HS-27A (cell line): ENCODE measurements at regions not wholly inside any gene's neighbourhood (a gene's known extent, or its start where the extent isn't known, plus 50 kb on each side); places are given as distances from the start of the nearest gene placed in this dataset.
"Not testable (repeated sequence)": the region's sequence is repeated elsewhere in the genome, so short reads cannot be mapped to it uniquely, and the experiment has no call there.

Source experiments
- DNase-seq: peaks from one replicate; pipeline ENCODE4 v3.0.0-alpha.2; 2012; ENCODE audit warnings: low read depth, missing footprints

DNA sequence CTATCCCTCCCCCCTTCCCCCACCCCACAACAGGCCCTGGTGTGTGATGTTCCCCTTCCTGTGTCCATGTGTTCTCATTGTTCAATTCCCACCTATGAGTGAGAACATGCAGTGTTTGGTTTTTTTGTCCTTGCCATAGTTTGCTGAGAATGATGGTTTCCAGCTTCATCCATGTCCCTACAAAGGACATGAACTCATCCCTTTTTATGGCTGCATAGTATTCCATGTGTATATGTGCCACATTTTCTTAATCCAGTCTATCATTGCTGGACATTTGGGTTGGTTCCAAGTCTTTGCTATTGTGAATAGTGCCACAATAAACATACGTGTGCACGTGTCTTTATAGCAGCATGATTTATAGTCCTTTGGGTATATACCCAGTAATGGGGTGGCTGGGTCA is 52.3 kb upstream of the MAN1A2 start:
- DNase-seq: not testable (repeated sequence)

DNA sequence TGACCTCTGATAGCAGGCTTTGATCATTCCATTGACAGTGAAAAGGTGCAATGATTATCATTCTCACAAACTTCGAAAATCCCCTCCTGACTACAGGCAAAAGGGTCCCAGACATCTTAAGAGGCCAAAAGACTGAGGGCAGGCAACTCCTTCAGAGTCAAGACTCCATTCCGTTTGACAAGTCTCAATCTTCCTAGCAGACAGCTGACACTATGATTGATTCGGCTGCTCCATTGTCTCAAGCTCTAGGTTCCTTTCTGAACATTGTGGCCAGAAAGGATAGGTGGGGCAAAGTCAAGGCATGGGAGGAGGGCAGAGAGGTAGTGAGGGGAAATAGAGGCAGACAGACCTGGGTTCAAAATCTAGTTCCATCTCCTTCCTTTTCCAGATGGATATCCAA is 53.7 kb upstream of the MAN1A2 start:
- no peak for DNase-seq

DNA sequence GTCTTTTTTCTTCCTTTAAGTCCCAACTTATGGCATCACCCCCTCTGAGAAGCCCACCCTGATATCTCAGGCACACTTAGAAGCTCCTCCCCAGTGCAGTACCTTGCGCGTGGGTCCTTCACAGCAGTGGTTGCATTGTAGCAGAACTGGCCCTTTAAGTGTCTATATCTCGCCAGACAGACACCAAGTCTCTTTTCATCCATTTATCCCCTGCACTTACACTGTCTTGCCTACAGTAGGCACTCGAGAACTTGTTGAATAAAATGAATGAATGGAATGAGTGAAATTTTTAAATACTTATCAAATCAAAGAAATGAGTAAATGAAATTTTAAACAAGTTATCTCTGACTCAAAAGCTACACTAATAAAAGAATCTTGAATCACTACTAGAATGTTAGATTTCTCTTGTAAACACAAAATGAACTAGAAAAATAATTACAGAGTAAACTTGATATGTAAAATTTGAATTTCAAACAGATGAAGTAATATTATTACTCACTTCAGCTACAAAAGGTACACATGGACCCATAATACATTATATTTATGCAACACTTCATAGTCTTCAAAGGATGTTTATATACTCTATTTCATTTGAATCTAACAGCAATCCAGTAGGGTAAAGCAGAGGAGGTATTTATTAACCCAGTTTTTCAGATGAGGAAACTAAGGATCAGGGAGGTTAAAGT is 54.7 kb upstream of the MAN1A2 start:
- peak; percentile 7 for DNase-seq

DNA sequence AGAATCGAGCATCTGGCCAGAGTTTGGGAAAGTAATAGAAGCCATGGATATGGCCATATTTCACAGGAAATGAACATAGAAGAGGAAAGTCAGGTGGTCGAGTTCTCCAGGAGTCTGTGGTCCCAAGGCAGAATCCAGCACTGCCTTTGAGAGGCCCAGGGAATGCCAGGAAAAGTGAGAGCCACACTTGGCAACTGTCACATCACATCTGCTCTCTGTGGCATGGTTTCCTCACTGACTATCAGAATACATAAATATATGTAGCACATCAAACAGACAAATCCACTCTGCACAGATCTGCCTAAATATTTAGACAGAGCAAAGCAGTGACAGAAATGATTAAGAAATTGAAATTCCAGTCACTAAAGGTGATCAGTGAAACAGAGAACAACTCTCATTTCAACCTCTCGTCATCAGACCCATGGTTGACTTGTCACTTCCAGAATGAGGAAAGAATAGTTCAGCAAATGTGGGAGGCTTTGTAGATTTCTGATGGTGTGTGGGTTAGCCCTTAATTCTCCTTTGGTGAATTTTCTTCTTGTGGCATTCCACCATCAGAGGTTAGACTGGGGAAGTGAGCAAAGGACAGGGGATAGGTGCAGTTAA is 58.8 kb upstream of the MAN1A2 start:
- DNase-seq: no peak

DNA sequence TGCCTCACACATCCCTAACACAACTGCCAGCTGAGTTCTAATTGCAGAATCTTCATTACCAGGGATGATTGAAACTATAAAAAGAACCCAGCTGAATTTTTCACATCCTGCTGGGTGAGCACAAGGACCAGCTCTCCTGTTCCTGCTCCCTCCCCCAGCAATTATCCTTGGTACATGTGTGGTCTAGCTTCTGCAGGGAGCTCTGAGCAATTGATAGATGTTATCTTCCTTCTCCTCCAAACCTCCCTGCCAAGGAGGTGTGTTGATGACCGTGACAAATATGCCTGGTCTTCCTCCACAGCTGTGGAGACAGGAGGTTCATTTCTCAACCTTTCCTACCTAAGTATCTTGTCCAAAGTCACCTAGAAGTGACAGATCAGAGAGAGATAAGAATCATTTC is 65.3 kb upstream of the MAN1A2 start:
- DNase-seq: no peak

DNA sequence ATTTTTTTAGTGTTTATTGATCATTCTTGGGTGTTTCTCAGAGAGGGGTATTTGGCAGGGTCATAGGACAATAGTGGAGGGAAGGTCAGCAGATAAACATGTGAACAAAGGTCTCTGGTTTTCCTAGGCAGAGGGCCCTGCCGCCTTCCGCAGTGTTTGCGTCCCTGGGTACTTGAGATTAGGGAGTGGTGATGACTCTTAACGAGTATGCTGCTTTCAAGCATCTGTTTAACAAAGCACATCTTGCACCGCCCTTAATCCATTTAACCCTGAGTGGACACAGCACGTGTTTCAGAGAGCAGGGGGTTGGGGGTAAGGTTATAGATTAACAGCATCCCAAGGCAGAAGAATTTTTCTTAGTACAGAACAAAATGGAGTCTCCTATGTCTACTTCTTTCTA is 67.1 kb upstream of the MAN1A2 start:
- DNase-seq: not testable (repeated sequence)

DNA sequence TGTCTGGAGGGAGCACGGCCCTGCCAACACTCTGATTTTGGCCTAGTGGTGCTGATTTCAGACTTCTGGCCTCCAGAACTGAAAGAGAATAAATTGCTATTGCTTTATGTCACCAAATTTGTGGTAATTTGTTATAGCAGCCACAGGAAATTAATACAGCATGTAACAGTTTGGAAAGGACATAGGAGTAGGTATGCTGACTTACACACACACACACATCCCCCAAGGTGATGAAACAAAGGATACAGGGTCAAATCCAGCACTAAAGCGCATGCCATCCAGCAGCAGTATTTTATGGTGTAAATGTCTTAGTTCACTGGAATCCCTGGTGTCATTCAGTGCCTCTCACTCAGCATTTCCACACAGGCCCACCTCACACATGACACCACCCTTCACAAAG is 72.2 kb upstream of the MAN1A2 start:
- no peak for DNase-seq

DNA sequence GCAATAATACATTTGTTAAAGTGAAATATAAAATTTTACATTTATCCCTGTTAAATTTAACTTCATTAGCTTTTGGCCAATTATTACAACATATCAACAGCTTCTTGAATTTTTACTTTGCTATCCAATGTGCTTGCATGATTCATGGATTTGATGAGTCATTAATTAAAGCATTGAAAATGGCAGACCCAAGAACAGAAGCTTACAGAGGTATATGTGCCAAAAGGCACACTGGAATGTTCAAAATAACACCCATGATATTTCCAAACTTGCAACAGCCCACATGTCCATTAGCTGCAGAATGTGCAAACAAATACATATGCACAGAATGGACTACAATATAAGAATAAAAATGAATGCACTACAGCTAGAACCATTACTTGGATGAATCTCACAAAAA is 76.4 kb upstream of the MAN1A2 start:
- DNase-seq: no peak

DNA sequence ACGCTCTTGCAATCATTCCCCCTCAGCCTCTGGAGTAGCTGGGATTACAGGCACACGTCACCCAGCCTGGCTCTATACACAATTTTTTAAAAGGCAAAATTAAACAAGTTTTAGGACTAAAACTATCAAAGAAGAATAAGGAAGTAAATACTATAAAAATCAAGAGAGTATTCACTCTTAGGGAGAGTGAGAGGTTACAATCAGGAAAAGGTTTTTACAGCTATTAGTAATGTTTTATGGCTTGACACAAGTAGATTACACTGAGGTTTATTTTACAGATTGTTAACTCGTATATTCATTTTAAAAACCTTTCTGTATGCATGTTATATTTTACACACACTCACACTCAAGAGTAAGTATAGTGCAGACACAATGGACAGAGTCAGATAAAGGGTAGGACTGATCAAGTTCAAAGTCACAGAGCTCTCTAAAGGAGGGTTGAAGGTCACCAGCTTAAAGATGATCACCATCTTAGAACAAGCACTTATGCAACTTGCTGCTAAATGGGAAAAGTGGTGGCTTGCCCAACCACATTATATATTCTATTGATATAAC is 77.9 kb upstream of the MAN1A2 start:
- DNase-seq: no peak

DNA sequence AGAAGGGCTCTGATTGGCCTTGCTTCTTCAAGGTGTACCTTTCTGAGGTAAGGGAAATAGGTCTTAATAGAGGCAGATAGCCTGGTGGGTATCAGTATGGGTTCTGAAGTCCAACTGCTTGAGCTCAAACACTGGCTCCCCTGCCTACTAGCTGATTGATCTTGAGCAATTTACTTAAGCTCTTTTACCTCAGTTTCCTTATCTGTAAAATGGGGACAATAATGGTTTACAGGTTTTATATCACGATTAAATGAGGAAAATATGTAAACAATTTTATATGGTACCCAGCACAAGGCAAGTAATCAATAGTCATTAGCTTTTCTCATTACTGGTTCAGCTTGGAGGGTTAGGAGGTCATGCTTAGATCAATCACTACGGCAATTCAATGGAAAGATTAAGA is 75.8 kb upstream of the VTCN1 start:
- DNase-seq: no peak

DNA sequence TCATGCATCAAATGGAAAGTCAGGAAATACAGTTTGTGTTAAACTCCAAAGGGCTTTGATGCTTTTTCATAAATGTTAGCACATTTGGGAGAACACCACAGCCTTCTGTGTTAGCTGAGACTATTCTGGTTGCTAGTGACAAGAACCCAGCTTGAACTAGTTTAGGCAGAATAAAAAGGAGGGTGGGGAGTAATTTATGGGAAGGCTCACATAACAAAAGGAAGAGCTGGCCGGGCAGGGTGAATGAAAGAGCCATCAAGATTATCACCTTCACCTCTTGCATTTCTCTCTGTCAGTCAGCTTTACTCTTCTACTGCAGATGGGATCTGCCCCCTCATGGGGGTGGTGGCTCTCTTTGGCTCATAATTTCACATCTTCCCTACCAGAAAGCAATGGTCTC is 75.4 kb upstream of the VTCN1 start:
- DNase-seq: no peak

DNA sequence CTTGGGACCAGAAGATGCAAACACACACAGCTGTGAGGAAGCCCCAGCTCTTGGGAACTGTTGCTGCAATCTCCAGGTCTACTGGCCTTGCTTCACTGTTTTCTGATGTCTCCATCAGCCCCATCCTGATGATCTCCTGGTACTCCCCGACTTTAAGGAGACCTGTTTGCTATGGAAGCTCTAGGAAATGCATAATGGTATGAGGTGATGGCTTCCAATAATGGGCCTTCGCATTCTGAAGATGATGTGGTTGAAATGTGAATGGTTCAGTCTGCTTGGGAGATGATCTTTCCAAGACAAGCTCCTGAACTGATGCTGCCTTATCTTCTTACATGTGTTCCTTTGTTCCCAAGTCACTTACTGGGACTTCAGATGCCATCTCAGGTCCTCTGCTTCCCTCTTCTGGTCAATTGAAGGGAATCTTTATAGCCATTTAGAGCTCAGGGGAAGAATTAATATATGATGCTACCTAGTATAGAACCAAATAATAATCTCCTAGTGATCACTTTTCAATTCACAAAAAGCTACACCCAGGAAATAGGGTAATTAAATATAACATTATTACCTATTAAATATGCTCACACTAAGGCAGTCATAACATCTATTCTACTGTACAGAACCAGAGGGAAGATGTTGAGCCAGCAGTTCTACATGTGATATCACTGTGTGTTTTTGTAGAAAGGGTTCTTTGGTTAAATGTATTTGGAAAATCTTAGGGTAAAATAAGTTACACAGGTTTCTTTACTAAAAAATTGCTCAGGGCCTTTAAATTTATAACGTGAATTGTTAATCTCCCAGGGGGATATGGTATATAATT is 73.9 kb upstream of the VTCN1 start:
- DNase-seq: peak; percentile 45

DNA sequence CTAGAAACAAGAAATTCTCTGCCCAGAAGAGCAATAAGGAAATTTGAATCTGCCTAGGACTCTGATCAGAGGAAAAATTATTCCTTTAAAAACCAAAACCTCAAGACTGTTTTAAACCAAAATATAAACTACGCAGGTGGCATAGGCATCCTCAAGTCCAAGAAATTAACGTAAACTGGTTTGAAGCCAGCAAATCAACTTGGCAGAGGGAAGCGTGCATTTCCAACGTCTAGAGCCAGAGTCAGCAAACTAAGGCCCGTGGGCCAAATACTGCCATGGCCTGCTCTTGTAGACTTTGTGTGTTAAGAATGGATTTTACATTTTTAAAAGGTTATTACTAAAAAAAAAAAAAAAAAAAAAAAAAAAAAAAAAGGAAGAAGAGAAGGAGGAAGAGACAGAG is 67.8 kb upstream of the VTCN1 start:
- DNase-seq: no peak

DNA sequence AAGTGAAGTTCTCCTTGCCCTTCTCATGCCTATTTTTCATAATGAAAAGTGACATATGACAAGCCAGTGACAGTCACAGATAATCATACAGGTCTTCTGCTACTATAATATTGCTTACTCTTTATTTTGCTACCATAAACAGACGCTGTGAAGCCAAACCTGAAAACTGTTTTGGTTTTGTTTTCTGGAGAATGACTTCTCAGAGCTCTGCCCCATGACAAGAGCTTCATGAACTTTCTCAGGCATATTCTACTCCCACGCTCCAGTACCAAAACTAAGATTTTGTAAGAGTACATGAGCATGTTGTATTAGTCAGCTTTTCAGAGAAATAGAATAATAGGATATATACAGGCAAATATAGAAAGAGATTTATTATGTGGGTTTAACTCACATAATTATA is 64.3 kb upstream of the VTCN1 start:
- DNase-seq: no peak

DNA sequence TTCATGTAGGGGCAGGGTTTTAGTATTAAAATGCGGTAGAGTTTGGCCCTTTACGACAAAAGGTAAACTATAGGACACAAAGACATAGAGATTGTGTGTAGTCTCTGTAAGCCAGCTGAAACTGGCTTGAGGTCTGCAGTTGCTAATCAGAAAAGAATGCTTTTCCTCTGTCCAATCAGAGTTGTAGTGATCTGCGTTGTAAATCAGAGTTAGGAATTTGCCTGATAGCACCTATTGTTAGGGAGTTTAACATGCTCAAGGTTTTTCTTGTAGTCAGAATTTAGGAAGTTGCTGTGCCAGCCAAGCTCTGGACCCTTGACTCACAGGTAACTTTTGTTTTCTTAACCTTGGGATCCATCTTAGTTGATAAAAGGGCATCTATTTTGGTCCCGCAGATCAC is 61.2 kb upstream of the VTCN1 start:
- DNase-seq: no peak

DNA sequence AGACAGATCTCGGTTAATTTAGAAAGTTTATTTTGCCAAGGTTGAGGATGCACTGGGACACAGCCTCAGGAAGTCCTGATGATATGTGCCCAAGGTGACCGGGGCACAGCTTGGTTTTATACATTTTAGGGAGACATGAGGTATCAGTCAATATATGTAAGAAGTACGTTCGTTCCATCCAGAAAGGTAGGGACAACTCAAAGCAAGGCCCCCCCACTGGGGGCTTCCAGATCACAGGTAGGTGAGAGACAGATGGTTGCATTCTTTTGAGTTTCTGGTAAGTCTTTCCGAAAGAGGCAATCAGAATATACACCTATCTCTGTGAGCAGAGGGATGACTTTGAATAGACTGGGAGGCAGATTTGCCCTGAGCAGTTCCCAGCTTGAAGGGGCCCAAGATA is 60.4 kb upstream of the VTCN1 start:
- DNase-seq: no peak

DNA sequence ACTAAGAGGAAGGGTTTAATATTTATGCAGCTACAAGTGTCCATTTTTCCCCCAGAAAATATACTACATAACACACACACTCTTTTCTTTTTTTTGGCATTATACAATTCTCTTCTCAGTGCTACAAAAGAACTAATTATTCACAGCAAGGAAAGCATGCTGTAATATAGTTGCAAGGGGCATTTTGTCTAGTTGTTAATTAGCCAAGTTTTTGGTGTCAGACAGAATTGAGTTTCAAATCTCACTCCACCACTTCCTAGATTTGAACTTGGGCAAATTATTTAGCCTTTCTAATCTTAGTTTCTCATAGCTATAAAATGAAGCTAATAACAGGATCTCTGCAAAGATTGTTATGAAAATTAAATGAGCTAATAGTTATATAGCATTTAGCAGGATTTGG is 60.0 kb upstream of the VTCN1 start:
- no peak for DNase-seq

DNA sequence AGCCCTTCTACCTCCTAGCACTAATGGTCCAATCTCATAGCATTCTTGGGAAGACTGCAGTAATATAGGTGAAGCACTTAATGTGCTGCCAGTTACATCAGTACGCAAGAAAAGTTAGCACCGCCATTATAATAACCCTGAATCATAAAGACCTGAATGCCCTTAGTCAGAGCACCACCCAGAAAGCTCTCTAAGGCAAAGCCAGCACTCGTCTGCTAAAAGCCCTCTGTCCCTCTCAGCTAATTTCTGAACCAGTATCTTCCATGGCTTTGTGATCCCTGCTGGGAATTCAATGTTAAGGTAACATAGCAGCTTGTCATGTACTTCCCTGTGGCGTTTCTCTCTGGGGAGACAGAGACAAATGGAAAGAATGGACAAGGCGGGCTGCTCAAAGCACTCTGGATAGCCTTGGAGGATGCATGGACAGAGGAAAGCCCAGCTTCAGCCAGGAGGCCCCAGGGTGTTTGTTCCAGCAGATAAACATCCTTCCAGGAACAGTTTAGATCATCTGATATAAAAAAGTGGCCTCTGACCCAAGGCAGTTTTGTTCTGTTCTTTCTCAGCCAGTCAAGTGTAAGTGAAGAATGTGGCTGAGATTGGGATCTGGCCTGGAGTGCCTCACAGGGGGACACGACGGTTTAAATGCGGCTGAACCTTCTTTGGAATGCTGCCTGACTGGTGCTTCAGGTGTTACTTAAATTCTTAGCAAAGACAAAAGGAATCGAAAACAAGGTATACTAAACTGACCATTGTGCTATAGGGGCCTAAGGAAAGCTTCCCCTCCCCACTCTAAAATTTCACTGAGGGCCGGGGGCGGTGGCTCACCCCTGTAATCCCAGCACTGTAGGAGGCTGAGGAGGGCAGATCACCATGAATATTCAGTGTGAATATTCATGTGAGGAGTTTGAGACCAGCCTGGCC is 58.1 kb upstream of the VTCN1 start:
- DNase-seq: no peak

DNA sequence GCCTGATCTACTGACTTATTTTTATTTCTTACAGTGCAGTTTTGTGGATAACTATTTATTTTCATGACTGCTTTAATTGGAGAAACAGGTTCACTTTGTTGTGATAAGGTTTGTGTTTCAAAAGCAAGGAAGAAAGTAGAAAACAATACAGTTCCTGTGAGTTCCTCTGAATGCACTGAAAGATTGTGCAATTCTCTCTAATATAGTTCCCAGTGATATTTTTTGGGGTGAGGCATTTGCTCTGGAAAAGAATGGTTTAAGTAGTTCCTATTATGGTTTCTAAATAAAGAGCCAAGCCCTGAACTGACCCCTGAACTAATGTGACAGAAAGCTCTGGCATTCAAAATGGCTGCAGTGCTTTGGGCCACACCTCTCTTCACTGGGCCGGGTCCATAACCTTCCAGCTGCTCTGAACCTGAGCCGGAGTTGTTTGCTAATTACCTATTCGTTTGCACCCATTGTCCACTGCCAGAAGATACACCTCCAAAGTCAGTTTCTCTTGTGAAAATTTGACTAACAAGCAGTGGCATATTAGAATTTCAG is 56.6 kb upstream of the VTCN1 start:
- no peak for DNase-seq

DNA sequence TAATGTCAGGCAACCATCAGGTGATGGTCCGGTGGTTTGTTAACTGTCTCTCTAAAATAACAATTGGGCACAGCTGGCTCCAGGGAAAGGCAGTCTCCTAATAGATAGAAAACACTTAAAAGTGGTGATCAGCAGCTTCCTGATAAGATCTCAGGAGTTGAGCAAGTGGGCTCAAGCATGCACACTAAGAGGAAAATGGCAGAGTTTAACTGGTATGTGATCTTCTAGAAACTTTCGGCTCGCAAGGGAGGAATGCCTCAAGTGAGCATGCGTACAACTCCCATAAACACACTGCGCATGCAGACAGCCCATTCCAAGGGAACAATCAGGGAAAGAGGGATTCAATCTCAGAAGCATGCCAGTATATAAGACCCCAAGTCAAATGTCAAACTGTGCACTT is 52.2 kb upstream of the VTCN1 start:
- DNase-seq: no peak

DNA sequence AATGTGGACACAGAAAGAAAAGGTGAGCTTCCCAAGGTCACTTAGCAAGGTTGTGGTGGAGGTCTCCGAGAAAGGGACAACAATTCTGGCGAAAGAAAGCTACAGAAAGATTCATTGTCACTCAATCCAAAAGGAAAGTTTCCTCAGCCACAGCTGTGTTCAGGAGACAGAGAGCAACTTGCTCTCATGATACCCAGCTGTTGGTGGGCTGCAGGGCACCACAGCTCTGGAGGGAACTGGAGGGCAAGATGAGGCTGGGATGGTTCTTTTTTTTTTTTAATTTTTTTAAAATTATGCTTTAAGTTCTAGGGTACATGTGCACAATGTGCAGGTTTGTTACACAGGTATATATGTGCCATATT is 50.7 kb upstream of the VTCN1 start:
- no peak for DNase-seq
